HepG2 (cell line): ENCODE measurements at regions not wholly inside any gene's neighbourhood (a gene's known extent, or its start where the extent isn't known, plus 50 kb on each side); places are given as distances from the start of the nearest gene placed in this dataset.

Experiments
- ATM ChIP-seq: fragments of 450-650 bp; IDR thresholded peaks from 2 replicates; pipeline ENCODE4 v1.7.1; 2017; ENCODE audit warnings: mild to moderate bottlenecking, borderline replicate concordance
- CEBPB ChIP-seq: IDR thresholded peaks from 2 replicates; pipeline ENCODE4 v1.6.1; 2011; ENCODE audit warnings: low read depth, low read length, improper control_type of control experiment, borderline replicate concordance
- EEA1 ChIP-seq: sonication (generic); formaldehyde crosslinking; IDR thresholded peaks from 2 replicates; pipeline ENCODE4 v1.5.1; 2020; ENCODE audit warnings: mild to moderate bottlenecking, missing genetic modification reagents, borderline replicate concordance
- GMEB1 ChIP-seq: sonication (generic); formaldehyde crosslinking; IDR thresholded peaks from 2 replicates; pipeline ENCODE4 v1.5.1; 2020; ENCODE audit warnings: missing genetic modification reagents, mild to moderate bottlenecking, borderline replicate concordance
- JDP2 ChIP-seq: sonication (generic); formaldehyde crosslinking; IDR thresholded peaks from 2 replicates; pipeline ENCODE4 v1.8.1; 2022; ENCODE audit warnings: missing genetic modification reagents, borderline replicate concordance
- MED1 ChIP-seq: sonication (generic); formaldehyde crosslinking; IDR thresholded peaks from 2 replicates; pipeline ENCODE4 v1.4.0; 2020; ENCODE audit warnings: missing genetic modification reagents
- MEIS2 ChIP-seq: sonication (generic); formaldehyde crosslinking; IDR thresholded peaks from 2 replicates; pipeline ENCODE4 v1.9.0; 2021; ENCODE audit warnings: mild to moderate bottlenecking, missing genetic modification reagents
- NR2F1 ChIP-seq, 2 experiments: fragments of 450-650 bp in 1 of 2; formaldehyde crosslinking in 1 of 2; IDR thresholded peaks; 2 replicates each; pipeline versions ENCODE4 v1.5.0 to v1.6.1; 2016 to 2020; ENCODE audit warnings: mild to moderate bottlenecking in 1 of 2, missing compliant biosample characterization in 1 of 2, missing genetic modification reagents in 1 of 2, moderate library complexity in 1 of 2
- RBFOX2 ChIP-seq: fragments of 200-400 bp; formaldehyde crosslinking; IDR thresholded peaks from 2 replicates; pipeline ENCODE4 v1.6.1; 2017; ENCODE audit warnings: low read depth, mild to moderate bottlenecking, low read length
- SAP130 ChIP-seq: IDR thresholded peaks from 2 replicates; pipeline ENCODE4 v1.6.1; 2016; ENCODE audit warnings: low read depth
- TBL1XR1 ChIP-seq: fragments of 150-350 bp; IDR thresholded peaks from 2 replicates; pipeline ENCODE4 v1.6.1; 2014; ENCODE audit warnings: borderline replicate concordance, low read length; ENCODE audit not compliant: partially characterized antibody
- THAP8 ChIP-seq: sonication (generic); formaldehyde crosslinking; IDR thresholded peaks from 2 replicates; pipeline ENCODE4 v1.5.1; 2020; ENCODE audit warnings: missing genetic modification reagents, mild to moderate bottlenecking, borderline replicate concordance
- ZBTB42 ChIP-seq: sonication (generic); formaldehyde crosslinking; IDR thresholded peaks from 2 replicates; pipeline ENCODE4 v1.5.0; 2020; ENCODE audit warnings: mild to moderate bottlenecking, missing genetic modification reagents
- ZNF326 ChIP-seq: sonication (generic); formaldehyde crosslinking; IDR thresholded peaks from 2 replicates; pipeline ENCODE4 v1.4.0; 2020; ENCODE audit warnings: missing genetic modification reagents, borderline replicate concordance
- ZNF451 ChIP-seq: sonication (generic); formaldehyde crosslinking; IDR thresholded peaks from 2 replicates; pipeline ENCODE4 v1.5.0; 2020; ENCODE audit warnings: mild to moderate bottlenecking, missing genetic modification reagents
- ZNF652 ChIP-seq: IDR thresholded peaks from 2 replicates; pipeline ENCODE4 v1.6.1; 2016; ENCODE audit warnings: low read depth, borderline replicate concordance
- ZNF770 ChIP-seq: sonication (generic); formaldehyde crosslinking; IDR thresholded peaks from 2 replicates; pipeline ENCODE4 v1.5.0; 2020; ENCODE audit warnings: mild to moderate bottlenecking, missing genetic modification reagents
- ZNF839 ChIP-seq: sonication (generic); formaldehyde crosslinking; IDR thresholded peaks from 2 replicates; pipeline ENCODE4 v1.4.0; 2020; ENCODE audit warnings: missing genetic modification reagents, mild to moderate bottlenecking, borderline replicate concordance
- ZSCAN21 ChIP-seq: sonication (generic); formaldehyde crosslinking; IDR thresholded peaks from 2 replicates; pipeline ENCODE4 v1.8.0; 2022; ENCODE audit warnings: mild to moderate bottlenecking, missing genetic modification reagents, moderate library complexity, borderline replicate concordance
- ZXDC ChIP-seq: sonication (generic); formaldehyde crosslinking; IDR thresholded peaks from 2 replicates; pipeline ENCODE4 v1.5.0; 2020; ENCODE audit warnings: mild to moderate bottlenecking, missing genetic modification reagents
- ZZZ3 ChIP-seq: sonication (generic); formaldehyde crosslinking; IDR thresholded peaks from 2 replicates; pipeline ENCODE4 v1.4.0; 2020; ENCODE audit warnings: missing genetic modification reagents, mild to moderate bottlenecking, borderline replicate concordance

- TF ChIP-seq ZNF839 (no peak), ATM (no peak), TBL1XR1 (peak; percentile 99), CEBPB (peak; percentile 97), ZSCAN21 (CRISPR knock-in tag) (peak; percentile 42; the same call in 1 of the 2 replicates), GMEB1 (CRISPR knock-in tag) (peak; percentile 32; the same call in 1 of the 2 replicates), MEIS2 (CRISPR knock-in tag) (peak; percentile 58; the same call in 1 of the 2 replicates), ZNF770 (CRISPR knock-in tag) (no peak; the same call in 1 of the 2 replicates), ZXDC (CRISPR knock-in tag) (no peak), ZBTB42 (CRISPR knock-in tag) (no peak), ZZZ3 (CRISPR knock-in tag) (no peak), ZNF451 (CRISPR knock-in tag) (no peak), EEA1 (CRISPR knock-in tag) (no peak), ZNF326 (CRISPR knock-in tag) (no peak), RBFOX2 (no peak), MED1 (CRISPR knock-in tag) (peak; percentile 97), JDP2 (CRISPR knock-in tag) (no peak; the same call in 1 of the 2 replicates), NR2F1 (CRISPR knock-in tag; IDR thresholded peaks at IDR 0.05) (peak in 1 of 2 experiments; percentile 42; a peak in 1 of 4 replicates), SAP130 (CRISPR knock-in tag) (peak; percentile 86), ZNF652 (no peak), THAP8 (no peak)
Observed at GRCh38 chr2:167814881-167815718, 432.3 kb downstream of the STK39 start (continued).
